ENCODE measurements at regions not wholly inside any gene's neighbourhood (a gene's known extent, or its start where the extent isn't known, plus 50 kb on each side); places are given as distances from the start of the nearest gene placed in this dataset.
"Not testable (repeated sequence)": the region's sequence is repeated elsewhere in the genome, so short reads cannot be mapped to it uniquely, and the experiment has no call there.

DNA sequence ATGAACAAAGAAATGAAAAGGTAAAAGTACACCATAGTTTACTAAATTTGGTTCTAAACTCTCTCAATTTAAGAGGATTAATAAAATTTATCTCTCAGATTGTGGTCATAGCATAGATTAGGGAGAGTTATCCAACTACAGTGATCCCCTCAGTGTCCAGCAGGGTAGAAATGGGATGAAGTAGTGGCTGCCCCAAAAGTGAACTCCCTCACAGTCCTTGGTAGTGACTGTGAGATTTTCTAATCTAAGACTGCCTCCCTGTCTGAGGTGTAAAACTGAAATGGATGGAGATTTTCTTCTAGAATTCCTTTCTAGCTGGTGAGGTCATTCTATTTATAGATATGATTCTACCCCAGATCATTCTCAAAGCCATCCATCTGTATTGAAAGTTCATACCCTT lies 455.5 kb downstream of the ACTL7B start:
- no peak for DNase-seq (ENCODE audit: low spot score)

DNA sequence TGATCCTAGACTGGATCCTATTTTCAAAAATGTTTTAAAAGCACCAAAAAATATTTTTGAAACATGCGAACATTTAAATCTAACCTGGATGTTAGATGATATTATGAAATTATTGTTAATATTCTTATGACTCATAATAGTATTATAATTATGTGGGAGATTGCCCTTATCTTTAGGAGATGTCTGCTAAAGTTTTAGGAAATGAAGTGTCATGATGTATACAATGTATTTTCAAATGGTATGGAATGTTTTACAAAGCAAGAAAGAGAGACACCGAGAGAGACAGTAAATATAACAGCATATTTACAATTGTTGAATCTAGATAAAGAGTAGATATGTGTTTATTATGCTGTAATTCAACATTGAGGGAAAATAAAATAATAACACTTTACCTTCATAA lies 455.9 kb downstream of the ACTL7B start:
- DNase-seq (ENCODE audit: low spot score), result no peak

DNA sequence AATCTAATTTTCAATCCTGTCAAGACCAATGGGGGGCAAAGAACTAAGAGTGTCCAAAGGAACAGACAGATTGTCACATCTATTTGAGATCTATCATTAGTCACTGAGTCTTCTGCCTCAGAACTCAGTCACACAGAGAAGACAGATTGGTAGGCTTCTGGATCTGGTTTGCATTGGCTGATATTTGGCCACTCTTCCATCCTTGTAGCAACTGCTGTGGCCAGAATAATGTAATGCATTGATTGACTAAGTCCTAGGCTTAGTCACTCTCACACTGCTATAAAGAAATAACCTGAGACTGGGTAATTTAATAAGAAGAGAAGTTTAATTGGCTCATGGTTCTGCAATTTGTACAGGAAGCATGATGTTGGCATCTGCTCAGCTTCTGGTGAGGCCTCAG lies 458.5 kb downstream of the ACTL7B start:
- DNase-seq (ENCODE audit: low spot score), result no peak

DNA sequence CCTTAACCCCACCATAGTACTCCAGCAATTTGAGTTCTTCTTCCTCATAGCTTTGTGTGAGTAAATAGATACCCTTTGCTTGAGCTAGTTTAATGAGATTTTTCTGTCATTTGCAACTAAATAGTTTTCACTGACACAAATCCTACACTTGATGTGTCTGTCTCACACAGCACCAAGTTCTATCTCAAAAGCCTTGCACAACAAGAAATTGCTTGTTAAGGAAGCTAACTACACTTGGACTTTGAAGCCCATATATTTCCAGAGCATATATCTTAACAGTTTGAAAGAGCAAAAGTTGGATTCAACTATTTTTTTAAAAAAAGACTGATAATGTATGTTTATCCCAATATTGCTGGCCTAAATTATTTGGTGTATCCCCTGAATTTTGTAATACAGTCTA lies 459.2 kb downstream of the ACTL7B start:
- no peak for DNase-seq (ENCODE audit: low spot score)

DNA sequence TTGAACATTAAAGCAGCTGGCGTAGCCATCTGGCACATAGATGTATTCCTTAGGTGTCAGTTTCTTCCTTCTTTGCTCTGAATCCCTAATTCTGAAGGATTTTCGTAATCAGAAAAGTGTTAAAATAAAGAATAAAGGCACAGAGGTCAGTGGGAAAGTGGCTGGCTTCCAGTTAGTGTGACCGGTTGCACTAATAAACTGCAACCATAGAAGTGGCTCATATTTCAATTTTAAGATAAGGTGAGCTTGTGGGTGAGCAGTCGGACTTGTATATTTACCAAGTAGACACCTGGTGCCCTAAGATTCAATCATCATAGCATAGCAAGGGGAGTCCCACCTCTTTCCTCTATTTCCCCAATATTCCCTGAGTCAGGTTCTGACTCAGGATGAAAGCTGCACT lies 459.6 kb downstream of the ACTL7B start:
- no peak for DNase-seq (ENCODE audit: low spot score)

DNA sequence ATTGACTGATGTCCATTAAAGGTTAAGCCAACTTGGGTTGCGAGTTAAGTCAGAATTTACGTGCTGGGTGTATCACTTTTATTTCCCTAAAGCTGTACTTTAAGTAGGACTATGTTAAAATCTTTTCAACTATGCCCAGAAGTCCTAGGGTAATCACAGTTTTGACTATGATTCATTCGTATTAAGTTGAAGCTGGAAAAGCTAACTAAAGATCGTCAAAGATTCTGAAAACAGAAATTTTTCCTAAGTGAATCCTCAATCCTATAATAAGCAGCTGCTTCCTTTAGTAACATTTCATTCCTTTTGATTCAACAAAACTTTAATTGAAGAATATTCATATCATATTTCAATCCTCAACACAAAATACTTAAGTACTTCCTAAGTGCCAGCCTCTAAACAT lies 460.4 kb downstream of the ACTL7B start:
- DNase-seq (ENCODE audit: low spot score), result no peak

DNA sequence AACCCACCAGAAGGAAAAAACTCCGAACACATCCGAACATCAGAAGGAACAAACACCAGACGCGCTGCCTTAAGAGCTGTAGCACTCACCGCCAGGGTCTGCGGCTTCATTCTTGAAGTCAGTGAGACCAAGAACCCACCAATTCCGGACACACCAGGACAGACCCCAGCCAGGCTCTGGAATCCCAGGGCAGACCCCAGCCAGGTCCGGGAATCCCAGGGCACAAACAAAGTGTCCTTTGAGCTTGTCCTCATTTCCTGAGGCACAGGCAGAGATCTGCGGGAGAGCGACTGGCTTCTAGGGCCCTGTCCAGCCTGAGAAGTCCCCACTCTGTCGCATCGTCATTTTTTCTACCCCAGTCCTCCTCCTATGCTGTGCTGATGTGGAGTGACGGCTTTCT lies 461.1 kb downstream of the ACTL7B start:
- DNase-seq (ENCODE audit: low spot score), result no peak

DNA sequence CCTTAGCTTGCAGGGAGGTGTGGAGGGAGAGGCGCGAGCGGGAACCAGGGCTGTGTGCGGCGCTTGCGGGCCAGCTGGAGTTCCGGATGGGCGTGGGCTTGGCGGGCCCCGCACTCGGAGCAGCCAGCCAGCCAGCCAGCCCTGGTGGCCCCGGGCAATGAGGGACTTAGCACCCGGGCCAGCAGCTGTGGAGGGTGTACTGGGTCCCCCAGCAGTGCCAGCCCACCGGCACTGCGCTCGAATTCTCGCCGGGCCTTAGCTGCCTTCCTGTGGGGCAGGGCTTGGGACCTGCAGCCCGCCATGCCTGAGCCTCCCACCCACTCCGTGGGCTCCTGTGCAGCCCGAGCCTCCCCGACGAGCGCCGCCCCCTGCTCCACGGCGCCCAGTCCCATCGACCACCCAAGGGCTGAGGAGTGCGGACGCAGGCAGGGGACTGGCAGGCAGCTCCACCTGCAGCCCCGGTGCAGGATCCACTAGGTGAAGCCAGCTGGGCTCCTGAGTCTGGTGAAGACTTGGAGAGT lies 462.2 kb downstream of the ACTL7B start:
- DNase-seq (ENCODE audit: low spot score), result not testable (repeated sequence)

DNA sequence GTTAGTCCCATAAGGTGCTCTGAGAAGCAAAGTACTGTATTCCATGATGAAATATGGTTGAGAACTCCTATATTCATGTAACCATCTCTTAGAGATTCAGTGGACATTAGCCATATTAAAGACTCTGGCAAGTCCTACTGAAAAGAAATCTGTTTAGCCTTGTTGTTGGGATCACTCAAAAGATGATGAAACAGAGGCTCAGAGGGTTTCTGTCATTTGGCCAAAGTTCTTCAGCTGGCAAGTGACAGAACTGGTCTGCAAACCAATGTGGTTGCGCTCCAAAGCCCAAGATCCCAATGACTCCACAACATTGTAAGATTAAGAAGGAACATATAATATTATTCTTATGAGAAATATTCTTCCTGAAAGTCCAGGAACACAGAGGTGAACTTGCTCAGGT lies 462.9 kb downstream of the ACTL7B start:
- DNase-seq (ENCODE audit: low spot score), result no peak

DNA sequence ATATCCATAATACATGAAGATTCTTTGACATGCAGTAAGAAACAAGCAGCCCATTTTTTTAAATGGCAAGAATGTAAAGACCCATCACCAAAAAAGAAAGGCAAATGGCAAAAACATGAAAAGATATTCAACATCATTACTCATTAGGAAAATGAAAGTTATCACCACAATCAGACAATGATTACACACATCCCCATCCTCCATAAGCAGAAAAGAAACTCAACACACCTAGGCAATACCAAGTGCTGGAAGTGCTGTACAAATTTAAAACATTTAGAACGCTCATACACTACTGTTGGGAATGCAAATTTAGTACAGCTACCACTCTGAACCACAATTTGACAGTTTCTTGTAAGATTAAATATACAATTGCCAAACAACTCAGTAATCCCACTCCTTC lies 466.7 kb downstream of the ACTL7B start:
- DNase-seq (ENCODE audit: low spot score), result no peak

DNA sequence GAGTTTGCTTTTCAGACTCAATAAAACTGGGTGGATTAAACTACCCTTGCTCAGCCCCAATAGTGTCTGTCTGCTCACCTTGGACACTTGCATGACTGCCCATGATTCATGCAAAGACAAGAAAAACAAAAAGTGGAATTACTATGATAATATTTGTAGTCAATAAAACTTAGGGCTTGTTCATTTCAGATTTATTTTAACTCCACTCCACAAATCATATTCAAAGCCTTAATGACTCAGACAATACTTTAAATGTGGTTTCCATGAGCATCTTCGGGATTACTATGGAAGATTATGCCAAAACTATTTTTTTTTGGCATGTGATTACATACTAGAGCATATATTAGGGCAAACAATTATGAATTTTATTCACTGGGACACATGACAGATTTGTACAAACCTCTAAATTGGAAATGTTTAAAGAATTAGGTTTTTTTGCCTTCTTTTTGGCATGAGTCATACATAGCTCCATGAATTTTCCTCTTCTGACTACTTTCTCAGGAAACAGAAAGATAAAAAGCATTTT lies 468.9 kb downstream of the ACTL7B start:
- no peak for DNase-seq (ENCODE audit: low spot score)

DNA sequence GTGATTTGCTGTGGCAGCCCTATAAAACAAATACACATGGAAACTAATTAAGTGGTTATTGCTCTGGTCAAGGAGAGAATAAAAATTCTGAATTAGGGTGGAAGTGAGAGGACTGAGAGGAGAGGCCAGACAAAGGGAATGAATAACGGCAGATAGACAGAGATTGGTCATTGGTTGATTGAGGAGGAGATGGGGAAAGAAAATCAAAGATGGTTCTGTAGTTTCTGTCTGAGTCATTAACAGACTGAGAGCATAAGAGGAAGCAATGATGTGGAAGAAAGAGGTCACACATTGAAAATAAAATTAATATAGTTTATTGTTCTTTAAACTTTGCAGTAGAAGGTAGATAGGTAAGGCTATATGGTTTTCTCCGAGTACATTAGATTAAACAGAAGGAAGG lies 469.8 kb downstream of the ACTL7B start:
- no peak for DNase-seq (ENCODE audit: low spot score)

DNA sequence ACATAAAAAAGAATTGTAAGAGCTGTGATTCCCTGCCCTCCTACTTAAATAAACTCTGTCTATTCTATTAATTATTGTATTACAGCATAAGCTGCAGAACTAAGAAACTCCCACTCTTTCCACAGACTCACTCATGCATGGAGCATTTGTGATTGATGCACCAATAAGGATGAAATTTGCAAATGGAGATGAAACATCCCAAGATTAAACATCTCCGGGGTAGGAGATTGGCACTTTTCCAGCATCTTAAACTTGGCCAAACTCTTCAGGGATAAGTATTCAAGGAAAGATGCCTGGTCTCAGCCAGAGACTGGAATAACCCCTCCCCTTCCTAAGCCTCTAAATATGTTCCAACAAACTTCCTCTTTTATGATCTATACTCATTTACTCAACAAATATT lies 472.0 kb downstream of the ACTL7B start:
- no peak for DNase-seq (ENCODE audit: low spot score)

DNA sequence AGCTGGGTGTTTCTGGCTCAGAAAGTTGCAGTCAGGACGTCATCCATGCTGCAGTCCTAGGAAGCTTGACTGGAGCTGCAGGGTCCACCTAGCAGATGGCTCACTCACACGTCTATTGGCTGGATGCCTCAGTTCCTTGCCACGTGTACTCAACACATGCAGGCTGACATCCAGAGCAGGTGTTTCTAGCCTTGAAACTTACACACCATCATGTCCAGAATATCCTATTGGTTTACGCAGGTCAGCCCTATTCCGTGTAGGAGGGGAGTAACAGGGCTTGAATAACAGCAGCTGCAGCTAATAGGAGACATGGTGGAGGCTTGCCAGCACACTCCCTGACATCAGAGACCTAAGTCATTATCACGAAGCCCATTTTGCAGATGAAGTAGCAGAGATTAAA lies 473.5 kb downstream of the ACTL7B start:
- no peak for DNase-seq (ENCODE audit: low spot score)

DNA sequence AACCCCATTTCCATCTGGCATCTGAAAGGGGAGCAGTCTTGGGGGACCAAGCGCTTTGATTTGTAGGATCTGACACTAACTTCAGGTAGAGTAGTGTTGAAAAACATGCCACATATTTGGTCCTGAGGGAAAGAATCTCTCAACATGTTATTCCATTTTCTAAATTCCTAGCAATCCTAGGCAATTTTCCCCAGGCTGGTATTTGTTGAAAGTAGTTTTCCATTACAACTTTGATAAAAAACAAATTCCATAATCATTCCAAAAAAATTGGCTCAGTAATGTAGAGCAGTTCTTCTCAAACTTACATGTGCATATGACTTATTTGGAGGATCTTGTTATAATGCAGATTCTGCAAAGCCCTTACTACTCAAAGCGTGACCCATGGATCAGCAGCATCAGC lies 477.9 kb downstream of the ACTL7B start:
- DNase-seq (ENCODE audit: low spot score), result no peak

DNA sequence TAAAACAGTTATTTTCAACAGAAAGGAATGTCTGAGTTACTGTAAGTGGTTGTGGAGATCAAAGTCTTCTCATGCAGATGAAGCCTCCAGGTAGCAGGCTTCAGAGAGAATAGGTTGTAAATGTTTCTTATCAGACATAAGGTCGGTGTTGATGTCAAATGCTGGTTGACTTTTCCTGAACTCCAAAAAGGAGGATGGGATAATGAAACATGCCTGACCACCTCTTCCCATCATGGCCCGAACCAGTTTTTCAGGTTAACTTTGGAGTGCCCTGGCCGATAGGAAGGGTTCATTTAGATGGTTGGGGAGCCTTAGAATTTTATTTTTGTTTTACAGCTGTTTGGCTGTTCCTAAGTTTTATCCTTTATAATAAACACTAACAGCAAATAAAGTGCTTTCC lies 478.4 kb downstream of the ACTL7B start:
- no peak for DNase-seq (ENCODE audit: low spot score)

DNA sequence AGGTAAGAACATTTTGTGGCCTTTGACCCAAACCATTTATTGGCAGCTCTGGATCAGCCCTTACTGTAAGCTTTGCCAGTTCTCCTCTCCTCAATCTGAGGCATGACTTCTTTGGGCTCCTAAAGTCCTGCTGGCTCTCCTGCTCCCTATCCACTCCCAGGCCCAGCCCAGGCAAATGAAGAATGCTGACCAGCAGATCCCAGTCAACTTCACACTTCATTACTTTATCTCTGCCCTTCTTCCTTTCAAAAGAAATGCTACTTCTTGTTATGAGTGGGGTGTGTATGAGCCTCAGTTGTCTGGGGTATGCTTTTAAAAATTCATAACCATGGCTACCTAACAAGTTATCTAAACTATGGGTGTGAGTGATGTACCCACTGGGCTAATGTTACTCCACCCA lies 479.6 kb downstream of the ACTL7B start:
- DNase-seq (ENCODE audit: low spot score), result no peak

DNA sequence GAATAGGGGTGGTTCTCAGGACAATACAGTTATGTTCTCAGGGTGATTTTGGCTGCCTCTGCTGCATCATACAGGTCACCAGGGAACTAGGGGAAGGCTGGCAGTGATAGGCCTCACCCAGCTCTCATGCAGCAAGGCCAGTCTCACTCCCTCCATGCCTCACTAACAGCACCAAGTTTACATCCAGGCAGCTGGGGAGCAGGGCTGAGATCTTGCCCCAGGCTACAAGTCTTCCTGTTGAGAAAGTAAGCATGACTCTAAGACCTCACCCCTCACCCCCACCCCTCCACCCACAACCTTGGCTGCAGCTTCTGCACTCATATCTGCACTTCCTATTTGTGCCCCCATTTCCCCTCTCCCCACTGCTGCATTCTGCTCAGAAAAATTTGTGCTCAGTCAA lies 481.2 kb downstream of the ACTL7B start:
- DNase-seq (ENCODE audit: low spot score), result no peak

DNA sequence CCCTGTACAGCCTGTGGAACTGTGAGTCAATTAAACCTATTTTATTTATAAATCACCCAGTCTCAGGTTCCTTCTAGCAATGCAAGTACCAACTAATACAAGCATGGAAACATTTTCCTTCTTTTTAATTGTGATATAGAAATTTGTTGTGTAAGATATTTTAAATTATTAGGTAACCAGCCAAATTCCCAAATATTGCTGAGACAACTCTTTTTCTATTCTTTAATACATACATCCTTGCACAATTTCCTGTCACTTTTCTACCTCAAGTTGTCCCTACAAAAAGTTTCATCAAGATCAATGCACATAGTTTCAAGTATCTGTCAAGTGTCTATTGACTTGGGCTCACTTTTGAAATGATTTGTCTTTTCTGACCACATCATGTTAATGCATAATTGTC lies 488.6 kb downstream of the ACTL7B start:
- no peak for DNase-seq (ENCODE audit: low spot score)

DNA sequence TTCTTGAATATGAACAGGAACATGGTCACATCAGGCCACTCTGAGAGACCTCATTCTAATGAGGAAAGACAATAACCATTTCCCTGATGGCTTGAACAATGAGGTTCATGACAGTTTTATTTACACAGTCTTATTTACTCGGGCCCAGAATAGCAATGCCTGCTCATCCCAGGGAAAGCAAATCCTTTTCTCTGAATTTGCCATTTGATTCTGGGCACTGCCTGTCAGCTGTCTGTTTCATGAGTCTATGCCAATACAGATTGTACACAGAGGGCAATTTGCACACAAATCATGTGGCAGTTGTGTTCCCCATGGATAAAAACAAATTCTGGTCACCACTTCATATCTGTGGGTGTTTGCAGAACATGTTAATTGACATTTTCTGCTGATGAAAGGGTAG lies 492.5 kb downstream of the ACTL7B start:
- DNase-seq (ENCODE audit: low spot score), result no peak

DNA sequence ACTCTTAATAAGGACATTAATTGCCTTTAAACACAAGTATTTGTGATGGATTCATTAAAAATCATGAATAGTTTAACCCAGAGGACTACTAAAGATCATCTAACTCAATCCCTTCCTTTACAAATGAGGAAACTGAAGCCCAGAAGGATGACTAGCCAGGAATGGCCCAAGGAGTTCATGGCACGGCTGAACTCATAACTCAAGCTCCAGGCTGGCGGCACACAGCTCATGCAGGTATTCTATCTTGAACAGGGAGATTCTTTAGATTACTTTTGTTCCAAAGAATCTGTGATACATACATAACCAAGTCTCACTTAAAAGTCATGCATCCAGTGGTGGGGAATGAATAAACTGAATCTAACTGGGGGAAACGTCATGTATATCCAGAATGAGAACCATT lies 495.5 kb downstream of the ACTL7B start:
- no peak for DNase-seq (ENCODE audit: low spot score)

DNA sequence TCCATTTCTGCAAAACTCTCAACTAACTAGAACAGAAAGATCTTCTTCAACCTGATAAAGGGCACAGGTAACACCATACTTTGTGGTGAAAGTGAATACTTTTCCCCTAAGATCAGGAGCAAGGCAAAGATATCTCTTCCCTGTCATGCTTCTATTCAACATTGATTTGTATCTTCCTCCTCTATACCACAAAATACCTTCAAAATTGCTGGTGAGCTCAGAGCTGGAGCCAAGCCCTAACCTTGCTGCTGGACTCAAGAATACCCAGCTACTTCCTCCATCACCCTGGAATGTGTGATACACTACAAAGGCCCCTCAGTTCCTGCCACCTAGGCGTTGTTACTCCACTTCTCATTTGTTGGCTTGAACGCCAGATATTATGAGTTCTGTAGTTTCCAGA lies 499.0 kb downstream of the ACTL7B start:
- no peak for DNase-seq (ENCODE audit: low spot score)

DNA sequence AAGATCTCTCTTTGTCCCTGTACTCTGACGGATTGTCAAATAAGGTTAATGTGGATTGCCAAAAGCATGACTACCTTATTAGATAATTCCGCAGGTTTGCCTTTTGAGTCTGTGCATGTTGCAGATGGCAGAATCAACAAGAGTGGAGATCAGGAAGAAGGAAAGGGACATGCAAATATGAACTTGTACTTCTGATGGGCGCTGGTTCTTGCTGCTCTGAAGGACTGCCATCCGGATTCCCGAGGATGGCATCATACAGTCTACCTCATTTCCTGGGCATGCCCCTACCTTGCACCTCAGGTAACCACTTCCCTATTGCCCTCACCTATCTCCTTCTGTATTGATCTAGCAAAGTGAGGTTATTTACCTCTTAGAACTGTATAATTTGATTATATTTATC lies 504.2 kb downstream of the ACTL7B start:
- no peak for DNase-seq (ENCODE audit: low spot score)

DNA sequence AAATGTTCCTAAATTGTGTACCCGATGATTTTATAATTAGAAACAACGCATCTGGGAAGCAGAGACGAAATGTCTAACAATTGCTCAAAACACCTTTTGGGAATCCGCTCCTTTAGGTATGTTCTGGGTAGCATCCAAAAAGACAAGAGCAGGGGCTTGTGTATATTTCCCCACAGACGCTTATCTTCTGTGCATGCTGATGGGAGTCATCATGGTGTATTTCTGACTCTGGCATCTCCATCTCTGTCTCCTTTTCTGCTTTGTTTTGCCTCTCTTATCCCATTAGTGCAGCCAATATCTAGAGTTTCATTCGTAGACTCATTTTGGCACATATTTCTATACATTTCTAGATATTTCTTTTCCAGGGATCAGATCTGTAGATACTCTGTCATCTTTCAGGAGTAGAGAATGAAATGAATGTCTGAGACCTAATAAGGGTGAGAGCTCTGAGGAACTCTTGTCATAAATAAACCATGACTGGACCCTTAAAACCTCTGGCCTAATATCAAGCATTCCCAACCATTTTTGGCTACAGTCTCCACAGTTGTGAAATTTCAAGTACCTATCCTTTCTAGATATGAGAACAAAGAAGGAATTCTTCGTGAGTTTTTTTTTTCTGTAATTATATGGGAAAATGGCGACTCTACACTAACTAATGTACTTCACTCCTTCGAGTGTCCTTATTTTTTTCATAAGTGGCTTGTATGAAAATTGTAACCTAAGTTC lies 508.2 kb downstream of the ACTL7B start:
- DNase-seq (ENCODE audit: low spot score), result no peak

Measured in kidney capillary endothelial cell (primary cell).